ENCODE measurements at regions not wholly inside any gene's neighbourhood (a gene's known extent, or its start where the extent isn't known, plus 50 kb on each side); places are given as distances from the start of the nearest gene placed in this dataset.
"Not testable (repeated sequence)": the region's sequence is repeated elsewhere in the genome, so short reads cannot be mapped to it uniquely, and the experiment has no call there.

DNA sequence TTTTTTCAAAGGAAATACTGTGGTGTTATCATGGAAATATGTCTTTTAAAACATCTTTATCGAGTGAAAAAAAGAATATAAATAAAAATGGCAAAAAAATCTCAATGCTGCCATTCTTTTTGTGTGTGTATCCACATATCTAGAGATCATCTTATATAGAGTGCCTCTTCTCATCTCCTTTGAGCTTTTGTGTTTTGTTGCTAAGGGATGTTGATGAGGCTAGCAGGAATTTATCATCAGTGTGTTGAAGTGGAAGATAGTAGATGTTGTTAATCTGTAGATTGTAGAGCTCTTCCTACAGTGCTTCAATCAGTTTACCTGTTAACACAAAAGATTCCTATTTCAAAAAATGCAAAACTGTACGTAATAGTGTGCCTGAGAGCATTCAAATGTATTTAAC is 1738.0 kb upstream of the SEL1L start:
- no peak for DNase-seq

DNA sequence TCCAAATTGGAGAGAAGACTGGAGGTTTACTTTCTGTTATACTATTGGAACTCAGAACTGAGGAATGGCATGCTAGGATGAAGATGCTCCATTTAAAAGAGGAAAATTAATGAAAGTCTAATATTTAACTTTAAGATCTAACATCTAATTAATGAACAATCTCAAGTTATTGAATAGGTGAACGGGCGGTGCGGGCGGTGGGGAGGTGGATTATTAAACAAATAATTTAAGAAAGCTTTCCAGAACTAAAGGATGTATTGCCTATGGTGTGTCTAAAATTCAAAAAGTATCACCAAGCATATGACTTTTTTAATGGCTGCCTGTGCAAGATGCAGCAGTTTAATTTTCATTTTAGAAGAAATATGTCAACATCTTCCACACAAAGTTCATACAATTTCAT is 1747.1 kb upstream of the SEL1L start:
- no peak for DNase-seq

DNA sequence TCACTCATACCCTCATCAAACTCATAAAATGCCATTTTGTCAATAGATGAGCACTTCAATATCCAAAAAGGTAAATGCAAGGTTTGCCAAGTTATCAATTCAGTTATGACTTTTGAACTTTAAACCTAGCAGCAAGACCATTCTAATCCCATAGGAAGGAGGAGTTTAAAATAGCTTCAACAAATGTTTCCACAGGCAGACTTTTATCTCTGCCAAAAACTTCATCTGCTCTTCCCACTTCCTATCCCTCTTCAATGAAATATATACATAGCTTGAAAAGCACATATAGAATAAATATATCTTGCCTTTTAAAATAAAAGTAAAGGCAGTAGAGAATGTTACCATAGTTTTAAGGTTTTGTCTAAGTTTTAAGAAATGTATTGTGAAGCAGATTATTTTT is 1749.1 kb upstream of the SEL1L start:
- no peak for DNase-seq

DNA sequence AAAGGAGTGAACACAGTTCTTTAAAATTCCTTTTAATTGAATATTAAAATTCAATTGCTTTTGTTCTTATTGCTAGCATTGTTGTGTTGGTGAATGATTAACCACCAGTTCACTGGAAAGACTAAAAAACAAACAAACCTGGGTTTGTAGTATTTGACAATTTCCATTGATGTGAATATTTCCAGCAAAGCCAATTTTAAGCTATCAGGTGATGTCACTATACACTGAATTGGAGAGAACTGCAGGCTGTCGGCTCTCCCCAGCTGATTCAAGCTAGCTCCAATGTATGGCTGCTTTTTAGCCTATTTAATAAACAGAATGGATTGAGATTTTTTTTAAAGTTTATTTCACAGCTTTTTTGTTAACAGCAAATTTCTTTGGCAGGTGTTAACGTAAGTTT is 1753.6 kb upstream of the SEL1L start:
- DNase-seq: no peak

DNA sequence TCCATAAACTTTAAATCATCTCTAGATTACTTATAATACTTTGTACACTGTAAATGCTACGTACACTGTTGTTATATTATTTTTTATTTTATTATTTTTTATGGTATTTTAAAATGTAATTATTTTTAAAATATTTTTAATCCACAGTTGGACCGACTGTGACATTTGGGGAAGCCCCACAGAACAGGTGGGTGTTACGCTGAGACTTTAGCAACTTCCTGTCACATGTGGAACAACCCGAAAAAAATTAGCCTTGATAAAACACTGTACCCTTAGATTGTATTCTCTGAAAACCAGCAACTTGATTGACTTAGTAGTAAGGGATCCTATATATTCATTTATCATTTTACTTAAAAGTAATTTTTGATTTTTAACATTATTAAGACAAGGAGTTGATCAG is 1755.7 kb upstream of the SEL1L start:
- DNase-seq: no peak

DNA sequence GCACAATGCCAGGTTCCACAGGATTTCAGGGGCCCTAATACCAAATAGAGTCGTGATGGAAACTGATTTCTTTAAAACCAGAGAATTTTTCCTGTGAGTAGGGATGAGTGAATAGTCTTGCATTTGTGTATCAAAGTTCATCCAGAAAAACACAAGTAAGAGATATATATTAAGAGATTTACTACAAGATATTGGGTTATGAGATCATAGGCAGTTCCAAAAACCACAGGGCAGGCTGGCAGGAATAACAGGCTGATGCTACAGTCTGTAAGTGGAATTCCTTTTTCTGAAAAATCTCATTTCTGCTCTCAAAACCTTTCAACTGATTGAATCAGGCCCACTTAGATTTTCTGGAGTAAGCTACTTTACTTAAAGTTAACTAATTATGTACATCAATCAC is 1756.2 kb upstream of the SEL1L start:
- DNase-seq: no peak

DNA sequence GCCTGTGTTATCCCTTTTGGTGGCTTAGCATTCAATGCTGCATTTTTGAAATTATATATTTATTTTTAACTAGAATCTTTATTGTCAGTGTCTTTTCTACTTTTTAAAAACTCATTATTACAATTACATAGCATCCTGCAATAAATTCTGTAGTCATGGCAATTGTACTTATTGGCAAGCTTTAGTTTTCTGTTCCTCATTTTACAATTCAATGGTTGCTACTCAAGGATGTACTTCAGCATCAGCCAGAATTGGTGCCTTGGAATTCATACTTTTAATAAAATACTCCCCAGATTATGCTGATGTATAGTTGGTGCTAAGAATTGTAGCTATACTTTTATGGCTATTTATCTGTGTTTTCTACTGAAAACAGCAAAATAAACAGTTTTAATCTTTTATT is 1756.8 kb upstream of the SEL1L start:
- no peak for DNase-seq

DNA sequence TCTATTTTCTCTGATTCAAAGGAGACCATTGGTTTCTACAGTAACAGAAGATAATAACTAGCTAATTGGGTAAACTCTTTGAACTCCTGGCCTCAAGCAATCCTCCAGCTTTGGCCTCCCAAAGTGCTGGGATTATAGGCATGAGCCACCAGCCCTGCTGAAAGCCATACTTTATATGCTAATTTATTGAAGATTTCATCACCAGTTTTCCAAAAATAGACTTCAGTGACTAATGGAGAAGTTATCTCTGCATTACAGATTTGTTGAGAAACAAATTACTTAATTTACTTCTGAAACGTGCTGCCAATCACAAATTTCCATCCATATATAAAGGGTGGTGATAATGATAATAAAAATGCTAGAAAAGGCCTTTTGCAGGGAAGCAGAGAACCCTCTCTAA is 1758.1 kb upstream of the SEL1L start:
- no peak for DNase-seq

DNA sequence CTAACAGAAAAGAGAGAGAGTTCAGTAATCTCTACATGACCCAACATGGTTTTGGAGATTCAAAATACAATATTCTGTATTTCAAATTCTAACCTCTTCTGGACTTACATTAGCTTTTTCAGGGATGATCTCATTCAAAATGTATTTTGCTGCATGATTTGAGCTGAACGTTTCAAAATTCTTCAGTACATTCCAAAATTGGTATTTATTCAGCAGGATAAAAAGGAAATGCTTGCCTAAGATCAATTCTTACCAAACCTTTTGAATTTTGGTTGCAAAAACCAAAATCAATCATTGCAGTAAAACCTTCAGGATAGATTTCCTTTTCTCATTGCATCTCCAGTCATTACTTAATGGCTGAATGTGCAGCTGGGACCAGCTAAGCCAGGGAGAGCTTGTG is 1761.3 kb upstream of the SEL1L start:
- no peak for DNase-seq

DNA sequence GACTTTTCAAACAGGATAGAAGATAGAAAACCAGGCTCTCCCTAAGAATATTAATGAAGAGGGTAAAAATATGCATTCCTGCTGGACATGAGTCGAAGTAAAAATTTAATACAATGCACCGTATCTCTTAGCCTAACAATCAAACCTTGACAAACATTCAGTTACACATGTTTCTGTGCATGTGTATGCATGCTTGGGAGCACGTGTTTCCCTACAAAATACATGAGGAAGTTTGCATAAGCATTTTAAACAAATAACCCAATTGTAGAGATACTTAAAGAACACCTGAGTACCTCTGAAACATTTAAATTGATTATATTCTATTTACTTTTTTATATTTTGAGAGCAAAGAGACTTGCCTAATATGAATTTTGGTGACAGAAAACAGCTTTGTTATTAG is 1763.7 kb upstream of the SEL1L start:
- DNase-seq: no peak

DNA sequence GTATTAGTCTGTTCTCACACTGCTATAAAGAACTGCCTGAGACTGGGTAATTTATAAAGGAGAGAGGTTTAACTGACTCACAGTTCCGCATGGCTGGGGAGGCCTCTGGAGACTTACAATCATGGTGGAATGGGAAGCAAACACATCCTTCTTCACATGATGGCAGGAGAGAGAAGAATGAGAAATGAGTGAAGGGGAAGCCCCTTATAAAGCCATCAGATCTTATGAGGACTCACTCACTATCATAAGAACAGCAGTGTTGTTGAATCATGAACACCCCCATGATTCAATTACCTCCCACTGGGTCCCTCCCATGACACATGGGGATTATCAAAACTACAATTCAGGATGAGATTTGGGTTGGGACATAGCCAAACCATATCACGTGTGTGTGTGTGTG is 1764.4 kb upstream of the SEL1L start:
- not testable (repeated sequence) for DNase-seq

DNA sequence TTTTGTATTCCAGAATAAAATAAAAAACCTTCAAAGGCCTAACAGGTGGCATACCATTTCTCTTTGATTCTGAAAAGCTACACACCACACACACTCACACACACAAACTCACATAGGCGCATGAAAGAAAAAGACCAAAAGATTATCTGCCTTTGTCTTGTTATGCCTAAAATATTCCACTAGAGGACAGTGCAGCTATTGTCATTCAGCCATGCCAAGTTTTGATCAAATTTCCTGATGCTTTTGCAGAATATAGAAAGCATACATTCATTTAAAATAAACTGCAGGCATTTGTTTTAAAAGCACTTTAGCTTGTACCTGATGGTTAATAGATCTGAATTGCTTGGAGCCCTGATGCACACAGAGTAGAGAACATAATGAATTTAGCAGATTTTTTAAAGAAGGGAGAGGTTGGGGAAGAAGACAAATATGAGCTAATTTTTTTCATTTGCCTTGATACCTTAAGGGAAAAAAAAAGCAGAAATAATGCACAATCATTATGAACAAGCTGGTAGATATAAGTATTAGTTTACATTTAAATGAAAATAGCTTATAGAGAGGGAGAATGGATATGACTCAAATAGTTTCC is 1766.9 kb upstream of the SEL1L start:
- DNase-seq: peak; percentile 33

DNA sequence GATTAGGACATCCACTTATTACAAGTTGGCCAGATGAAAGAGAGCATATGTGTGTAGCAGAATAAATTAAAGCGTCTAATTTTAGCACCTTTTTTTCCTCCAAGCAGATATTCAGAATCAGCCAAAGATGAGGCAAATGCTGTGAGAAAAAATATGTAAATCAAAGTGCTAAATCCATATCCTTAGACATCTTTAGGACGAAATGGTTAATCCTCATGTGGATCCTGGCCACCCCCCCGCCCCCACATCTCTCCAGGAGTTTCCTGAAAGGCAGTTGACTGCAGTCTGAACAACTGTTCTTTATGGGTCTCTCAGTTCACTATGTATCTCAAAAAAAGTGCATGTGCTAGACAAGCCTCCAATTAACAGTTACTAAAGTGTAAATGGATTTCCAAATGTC is 1768.1 kb upstream of the SEL1L start:
- DNase-seq: no peak

DNA sequence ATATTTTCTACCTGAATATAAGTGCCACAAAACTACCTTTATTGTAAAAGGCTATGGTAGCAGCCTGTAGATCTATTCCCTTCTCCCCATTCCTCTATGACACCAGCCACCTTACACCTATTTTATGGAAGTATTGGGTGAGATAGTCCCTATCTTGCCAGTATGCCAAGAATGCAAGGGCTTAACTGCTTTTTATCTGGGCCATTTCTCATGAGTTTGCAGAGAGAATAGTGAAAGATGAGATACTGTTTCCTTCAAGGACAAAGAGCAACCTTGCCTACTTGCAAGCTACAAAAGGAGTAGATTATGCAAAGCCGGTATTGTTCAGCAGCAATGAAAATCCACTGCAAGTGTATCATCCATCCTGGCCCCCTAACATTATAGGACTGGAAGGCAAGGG is 1775.6 kb upstream of the SEL1L start:
- no peak for DNase-seq

DNA sequence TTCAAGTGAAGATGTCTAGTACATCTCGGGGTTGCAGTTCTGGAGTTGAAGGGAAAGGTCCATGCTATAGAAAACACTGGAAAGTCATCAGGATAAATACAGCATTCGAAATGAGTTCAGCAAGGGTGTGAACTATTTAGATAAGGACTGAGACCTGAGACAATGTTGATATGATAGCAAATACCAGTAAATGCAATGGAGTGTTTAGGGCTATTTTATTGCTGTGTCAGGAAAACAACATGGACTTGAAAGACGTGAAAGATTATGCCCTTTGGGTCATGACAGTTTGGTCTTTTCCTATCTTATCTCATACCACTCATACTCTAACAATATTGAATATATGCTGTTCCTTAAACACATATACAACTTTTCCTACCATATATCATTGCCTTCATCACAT is 1776.2 kb upstream of the SEL1L start:
- no peak for DNase-seq

DNA sequence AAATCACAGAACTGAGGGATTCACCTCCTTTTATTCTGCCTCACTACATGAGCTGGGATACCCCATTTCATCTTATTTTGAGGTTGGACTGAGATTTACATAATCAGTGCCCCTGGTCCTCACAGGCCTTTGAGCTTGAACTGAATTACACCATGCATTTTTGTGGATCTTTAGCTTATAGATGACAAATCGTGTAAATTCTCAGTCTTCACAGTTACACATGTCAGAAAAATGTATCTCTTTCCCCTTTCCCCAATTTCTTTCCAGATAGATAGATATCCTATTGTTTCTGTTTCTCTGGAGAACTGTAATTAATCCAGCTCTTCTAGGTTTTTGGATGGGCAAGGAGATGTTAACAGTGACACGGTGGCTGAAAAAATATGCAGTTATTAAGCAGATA is 1778.9 kb upstream of the SEL1L start:
- DNase-seq: no peak

DNA sequence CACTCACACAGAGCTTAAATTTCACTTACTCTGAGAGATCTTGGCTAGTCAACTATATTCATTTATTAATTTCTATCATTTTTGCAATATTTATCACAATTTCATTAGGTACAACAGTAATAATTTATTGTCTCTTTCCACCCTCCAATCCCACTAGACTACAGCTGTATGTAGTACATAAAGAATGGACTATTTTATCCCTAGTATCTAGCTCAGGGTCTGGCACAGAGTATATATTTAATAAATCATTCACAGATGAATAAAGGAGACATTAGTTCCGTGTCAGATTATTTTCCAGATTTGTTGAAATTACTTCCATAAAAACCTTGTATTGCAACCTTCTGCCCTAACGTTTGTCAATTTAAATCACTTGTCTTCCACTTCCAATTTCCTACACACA is 1781.1 kb upstream of the SEL1L start:
- no peak for DNase-seq

DNA sequence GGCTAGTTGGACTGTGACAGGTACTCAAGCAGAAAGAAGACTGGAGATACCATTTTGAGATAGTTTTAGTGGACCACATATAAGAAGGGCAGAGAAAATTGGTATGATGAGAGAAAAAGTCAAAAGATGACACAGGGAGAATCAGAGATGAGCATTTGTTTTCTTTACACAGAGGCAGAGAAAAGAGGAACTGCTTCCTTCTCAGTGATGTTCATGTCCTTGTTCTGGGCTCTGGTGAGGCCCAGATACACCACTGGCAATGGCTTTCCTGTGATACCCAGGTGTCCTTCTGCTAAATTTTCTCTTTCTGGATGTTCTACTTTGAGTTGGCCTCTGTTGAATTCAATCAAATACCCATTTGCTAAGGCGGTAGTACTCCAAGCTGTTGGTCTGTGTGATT is 1782.7 kb upstream of the SEL1L start:
- DNase-seq: no peak

DNA sequence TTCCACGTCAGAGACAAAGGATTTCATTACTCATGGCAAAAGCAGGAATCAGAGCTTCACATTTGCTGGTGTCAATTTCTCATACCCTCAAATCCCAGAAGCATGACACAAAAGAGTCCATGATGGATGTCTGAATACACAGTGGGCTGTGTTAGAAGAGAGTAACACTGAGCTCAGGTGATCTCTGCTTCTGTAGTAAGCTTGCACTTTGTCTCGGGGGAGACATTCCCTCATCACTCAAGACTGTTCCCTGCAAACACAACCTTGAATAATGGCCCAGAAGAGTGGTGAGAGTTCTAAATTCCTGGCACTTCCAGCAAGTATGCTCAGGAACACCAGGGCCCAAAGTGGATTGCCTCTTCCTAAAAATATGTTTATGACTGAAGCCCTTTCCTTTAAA is 1787.2 kb upstream of the SEL1L start:
- DNase-seq: no peak

DNA sequence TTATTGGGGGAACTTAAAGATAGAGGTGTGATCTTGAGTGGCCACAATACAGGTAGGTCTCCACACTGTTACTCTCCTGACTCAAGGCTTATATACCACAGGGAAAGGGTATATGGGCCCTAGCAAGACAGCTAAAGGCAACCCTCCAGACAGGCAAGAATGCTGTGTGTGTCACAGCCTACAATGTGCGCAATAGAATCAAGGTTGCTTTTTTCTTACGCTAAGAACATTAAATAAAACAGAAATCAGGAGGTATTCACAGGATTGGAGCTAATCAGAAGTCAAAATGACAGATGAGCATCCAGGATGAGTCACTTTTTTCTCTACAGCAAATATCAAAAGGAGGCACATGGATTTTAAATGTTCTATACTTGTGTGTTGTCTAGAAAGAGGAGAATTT is 1797.9 kb upstream of the SEL1L start:
- DNase-seq: no peak

DNA sequence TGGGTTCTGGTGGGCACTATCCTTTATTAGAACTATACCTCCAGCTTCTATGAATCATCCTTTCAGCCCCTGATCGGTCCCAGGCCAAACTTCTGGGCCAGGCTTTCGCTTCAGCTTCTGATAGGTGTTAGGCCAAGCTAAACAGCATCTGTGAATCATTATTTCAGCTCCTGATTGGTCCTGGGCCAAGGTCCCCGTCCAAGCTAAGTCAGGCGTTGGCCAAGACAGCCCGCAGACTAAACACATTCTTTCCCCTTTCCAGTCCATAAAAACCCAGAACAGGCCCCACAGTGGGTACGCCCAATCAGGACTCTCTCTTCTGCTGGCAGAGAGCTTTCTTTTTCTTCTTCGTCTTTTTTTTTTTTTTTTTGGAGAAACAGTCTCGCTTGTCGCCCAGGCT is 1808.9 kb upstream of the SEL1L start:
- no peak for DNase-seq

DNA sequence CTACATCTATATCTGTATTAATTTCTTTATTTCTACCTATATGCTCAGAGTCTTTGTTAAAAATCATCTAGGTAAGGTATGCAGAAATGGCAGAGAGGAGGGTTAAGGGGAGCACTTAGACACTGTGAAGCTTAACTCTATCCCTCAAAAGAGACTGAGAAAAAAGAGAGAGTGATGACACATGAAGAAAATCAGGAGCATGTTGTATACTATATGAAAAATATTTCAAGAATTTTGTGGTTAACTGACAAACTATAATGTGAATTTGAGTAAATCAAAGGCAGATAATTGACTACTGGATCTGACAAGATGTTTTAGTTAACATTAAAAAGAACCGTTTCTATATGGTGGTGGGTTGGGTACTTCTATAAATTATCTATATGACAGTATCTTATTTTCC is 1814.2 kb upstream of the SEL1L start:
- no peak for DNase-seq

DNA sequence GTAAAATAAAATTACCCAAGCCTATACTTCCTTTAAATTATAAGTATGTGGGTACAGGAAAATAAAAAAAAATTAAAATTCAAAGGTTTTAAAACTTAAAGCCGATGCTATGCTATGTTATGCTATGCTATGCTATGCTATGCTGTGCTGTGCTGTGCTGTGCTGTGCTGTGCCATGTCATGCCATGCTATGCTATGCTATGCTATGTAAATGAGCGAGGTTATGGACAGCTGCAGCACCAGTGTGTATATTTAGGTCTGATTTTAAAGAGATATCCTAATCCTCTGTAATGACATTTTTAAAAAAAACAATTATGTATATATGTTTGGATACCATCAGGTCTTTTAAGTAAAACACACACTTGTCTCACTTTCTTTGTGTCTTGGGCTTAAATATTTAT is 1822.0 kb upstream of the SEL1L start:
- DNase-seq: no peak

DNA sequence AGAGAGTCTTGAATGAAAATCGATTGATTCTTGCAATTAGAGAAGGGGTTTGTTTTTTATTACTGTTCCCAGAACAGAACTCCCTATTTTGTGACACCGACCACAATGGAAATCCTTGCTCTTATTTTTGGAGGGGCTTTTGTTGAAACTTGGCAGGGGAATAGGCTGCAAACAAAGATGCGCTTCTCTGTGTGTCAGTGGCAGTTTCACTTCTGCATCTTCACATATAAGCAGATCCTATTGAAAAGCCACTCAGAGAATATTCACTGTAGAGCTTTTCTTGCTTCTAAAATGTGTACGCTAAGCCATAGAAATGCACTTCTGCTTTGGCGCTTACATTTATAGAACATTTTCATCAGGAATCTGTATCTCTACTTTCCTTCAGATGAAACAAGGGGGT is 1822.4 kb upstream of the SEL1L start:
- DNase-seq: no peak

DNA sequence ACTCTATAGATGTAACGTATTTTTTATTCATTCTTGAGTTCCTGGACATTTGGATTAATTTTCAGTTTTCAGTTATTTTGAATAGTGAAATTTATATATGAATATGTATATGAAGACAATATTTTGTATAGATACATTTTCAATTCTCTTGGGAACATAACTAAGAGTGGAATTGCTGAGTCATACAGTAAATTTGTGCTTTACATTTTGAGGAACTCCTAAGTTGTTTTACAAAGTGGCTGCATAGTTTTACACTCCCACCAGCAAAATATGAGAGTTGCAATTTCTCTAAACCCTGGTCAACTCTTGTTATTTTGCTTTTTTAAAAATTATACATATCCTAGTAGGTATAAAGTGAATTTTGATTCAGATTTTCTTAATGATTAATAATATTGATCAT is 1838.6 kb upstream of the SEL1L start:
- DNase-seq: no peak

DNA sequence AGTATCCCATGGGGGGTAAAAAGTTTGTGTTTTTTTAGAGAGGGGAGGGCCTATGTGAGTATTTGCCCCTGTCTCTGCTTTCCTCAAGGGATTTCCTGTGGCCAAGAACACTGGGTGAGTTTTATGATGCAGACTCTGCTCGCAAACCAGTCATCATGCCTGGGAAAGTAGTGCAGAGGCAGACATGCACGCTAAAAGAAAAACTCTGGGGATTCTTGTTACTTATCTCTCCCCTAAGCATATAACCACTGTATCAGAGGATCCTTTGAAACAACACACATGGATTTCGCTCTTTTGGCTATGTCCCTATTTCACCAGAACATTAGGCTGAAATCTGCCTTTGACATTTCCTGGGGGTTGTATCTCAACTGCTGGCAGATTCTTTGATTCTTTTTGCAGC is 1845.8 kb upstream of the SEL1L start:
- no peak for DNase-seq

Measured in NCI-H1048 (cell line).